Colon (tissue), 2 donors: ENCODE measurements at regions not wholly inside any gene's neighbourhood (a gene's known extent, or its start where the extent isn't known, plus 50 kb on each side); places are given as distances from the start of the nearest gene placed in this dataset.

Experiments
- FAIRE-seq: peaks from 2 replicates; lab custom pipeline; 2012; peaks lifted over from hg19 to GRCh38; lab: Jason Lieb, UNC
- donor health status: control.
- donor health status: control.

DNA sequence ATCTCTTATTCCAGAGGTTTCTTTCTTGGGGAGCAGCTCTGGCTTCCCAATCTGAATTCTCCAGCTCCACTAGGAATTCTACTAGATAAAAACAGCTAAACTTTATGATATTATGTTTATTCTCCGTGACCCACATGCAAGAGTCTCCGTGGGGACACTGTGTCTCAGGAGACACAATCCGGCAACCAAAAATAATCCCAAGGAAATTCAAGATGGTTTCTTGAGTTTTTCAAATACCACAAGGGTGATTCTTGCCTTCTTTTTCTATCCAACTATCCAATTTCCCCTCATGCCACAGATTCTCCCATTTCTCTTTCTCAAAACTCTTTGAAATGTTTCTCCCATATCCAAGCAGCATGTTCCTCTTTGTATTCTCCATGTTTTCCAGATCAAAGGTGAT is 103.1 kb downstream of the FAS start:
- FAIRE-seq: no peak

DNA sequence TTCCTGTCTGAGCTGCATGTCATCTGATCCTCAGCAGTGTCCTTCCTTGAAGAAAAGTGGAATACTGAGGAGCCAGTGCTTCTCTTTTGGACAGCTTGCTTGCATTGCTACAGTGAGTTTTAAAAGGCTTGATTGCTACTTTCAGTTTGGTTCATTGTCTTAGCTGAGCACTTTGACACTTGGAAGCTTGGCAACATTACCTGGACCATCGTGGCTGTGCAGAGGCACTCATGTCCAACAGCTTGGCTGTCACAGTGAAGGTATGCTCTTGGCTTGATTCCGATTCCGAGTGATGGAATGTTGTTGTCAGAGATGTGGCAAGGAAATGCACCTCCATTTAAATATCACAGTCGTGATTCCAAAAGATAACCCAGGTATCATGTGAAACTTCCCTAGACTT is 102.4 kb downstream of the FAS start:
- no peak for FAIRE-seq

DNA sequence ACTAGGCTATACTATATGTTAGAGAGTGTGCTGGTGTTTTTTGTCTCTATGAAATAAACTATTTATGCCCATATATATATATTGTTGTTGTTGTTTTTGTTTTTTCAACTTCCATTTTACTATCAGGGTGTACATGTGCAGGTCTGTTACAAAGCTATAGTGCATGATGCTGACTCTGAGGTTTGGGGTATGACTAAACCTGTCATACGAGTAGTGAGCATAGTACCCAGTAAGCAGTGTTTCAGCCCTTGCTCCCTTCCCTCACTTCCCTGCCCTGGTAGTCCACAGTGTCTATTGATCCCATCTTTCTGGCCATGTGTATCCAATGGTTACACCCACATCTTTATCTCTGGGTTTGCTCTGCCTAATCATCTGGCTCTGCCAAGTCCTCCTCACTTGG is 101.8 kb downstream of the FAS start:
- FAIRE-seq: no peak

DNA sequence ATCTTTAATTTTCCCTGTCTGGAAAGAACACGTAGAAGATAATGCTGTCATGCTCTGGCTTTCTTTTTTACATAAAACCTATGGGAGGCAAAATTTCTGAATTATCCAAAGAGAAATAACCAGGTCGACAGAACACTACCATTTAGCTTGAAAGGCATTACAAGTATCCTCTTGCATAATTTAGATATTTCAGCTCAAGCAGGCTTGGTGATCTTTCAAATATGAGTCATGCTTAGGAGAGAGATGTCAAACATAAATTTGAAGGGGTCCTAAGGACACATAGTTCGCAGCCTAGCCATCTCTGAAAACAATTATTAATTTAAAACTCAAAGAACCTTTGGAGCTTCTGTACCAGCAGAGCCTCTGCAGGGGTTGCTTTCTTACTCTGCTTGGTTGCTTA is 100.9 kb downstream of the FAS start:
- no peak for FAIRE-seq

DNA sequence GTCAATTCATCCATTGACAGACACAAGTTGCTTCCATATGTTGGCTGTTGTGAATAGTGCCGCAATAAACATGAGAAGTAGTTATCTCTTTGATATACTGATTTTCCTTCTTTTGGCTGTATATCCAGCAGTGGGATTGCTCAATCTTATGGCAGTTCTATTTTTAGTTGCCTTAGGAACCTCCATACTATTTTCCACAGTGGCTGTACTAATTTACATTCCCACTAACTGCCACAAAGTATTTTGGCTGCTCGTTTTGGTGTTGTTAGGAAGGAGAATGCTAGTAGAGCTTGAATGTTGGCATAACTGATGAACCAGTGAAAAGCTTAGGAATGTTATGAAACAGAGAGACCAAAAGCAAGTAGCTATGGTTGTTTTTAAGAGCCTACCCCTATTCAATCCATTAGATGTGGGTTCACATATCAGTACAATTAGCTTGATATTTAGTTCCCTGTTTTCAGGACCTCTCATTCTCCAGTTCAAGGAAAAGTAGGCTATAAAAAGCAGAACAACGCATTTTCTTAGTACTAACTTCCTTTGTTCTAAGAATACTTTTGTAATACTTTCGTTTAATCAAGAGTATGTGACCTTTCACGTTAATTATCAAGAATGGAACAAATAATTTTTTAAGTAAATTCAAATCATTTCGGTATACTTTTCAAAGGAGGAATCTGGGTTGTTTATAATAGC is 100.3 kb downstream of the FAS start:
- no peak for FAIRE-seq

DNA sequence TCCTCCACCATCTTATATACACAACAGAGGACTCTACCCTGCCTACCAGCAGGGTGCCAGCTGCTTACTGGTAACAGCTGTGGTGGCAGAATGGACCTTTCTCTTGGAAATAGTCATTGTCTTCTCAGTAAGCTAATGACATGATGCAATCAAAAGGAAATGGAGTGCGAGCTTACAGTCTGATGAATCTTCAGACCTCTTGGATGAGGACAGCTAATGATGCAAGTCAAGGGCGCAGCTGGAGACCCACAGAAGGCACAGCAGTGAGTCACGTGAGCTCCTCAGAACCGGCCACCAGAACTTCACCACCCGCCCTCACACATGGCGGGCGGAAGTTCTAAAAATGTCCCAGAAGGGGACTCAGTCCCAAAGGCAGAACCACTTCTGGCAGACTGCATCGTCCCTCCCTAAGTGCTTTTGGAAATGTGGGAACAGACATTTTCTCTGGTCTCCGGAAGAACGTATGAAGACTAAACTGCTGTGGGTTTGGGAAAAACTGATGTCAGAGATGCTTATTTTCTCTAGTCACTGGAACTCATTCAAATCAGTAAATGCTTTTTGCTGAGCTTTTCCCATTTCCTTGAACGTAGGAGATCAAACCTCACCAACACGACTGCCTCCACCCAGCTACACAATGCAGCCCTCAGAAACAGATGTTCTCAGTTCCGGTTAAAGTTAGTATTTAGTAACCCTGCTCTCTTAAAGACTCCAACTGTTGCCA is 96.4 kb downstream of the FAS start:
- FAIRE-seq: no peak

DNA sequence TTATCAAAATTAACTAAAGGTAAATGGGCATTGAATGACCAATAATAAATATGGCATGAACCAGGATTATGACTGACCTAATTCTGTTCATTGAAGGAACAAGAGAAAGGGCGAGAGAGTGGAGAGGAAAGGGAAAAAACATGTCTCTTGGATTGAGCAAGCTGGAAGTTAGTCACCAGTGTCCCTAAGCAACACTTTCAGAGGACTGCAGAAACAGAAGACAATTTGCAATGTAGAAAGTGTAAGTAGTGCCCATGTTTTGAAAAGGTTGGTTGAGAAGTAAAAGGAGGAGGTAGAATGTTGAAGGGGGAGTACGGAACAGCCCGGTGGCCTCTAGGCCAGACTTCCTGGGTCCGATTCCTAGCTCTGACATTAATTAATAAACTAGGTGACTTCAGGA is 94.6 kb downstream of the FAS start:
- FAIRE-seq: no peak

DNA sequence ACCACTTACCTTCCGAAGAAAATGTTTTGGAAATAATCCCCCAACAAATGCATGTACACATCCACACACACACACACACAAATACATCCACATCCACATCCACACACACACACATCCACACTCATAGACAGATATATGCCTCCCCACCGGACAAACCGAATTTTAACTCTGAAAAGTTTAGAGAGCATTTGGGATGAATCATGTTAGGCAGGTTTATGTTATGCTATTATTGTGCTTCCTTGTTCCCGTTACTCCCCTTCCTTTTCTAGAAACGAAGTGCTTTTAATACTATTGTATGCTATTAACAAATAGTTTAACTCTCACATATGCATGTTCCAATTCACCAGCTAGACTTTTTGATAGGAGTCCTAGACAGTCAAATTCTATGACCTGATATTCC is 91.5 kb downstream of the FAS start:
- no peak for FAIRE-seq

DNA sequence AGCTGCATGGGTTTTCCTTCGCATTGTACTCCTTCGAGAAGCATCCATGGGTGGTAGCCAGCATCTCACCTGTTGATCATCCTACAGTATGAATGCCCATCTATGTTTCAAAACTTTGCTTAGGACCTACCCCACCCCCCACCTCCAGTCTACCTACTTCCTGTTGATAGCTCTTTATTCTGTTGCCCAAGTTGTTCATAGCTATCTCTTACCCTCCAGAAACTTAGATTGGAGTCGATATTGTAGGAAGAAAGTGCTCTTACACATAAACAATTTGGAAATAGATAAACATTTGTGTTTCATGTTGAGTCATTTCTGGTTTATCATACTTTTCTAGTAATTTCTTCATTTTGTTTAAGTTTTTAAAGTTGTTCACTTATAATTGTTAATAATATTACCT is 90.1 kb downstream of the FAS start:
- no peak for FAIRE-seq

DNA sequence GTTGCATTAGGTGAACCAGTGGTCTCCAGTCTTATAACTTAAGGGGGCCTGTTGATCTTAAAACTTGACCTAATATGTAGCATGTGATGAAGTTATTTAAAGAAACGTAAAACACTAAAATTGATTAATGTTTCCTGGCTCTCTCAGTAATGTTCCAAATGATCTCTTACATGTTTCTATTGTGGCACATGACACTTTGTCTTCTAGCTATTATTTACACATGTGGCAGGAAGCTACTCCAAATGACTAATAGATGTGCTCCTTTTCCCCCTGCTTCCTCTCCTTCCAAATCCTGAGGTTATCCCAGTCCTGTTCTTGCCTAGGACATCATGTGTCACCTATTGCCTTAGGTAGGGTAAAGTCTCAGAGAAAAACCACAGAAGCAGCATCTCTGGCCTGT is 89.4 kb downstream of the FAS start:
- FAIRE-seq: no peak

DNA sequence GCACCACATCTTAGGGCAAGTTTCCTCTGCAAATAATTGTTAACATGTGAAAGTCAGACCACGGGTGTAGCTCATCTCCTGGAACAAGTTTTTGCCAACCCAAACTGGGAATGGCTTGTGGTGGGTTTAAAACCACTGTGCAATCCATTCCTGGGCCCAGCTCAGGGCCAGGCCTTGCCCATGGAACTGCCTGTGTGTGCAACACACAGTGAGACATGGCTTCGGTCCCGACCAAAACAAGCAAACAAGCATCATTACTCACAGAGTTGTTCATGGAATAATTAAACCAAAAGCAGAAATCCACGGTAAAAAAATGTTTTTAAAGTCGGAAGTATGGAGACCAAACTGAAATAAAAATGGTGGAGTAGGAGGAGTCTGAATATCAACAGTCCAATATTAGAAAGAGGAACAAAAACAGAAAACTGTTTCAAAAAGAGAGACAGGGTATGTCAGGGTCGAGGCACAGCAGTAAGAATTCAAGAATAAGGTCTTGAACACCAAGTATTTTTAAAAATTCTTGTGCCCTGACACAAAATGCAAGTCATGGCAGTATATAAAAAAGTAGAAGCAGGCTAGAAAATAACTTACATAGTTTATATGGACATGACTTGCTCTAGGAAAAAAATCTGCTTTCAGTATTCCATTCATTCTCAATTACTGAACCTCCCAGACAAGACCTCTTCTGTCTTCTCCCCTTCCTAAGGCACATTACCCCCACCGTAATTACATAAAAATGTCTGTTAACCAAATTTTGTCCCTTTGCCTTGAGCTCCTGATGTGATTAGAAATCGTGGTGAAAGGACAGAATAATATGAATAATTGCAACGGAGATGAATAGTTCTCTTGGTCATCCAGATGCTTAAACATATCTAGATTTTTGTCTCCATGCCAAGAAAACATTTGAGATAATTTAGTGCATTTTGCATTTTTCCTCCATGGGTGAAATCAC is 88.4 kb downstream of the FAS start:
- no peak for FAIRE-seq

DNA sequence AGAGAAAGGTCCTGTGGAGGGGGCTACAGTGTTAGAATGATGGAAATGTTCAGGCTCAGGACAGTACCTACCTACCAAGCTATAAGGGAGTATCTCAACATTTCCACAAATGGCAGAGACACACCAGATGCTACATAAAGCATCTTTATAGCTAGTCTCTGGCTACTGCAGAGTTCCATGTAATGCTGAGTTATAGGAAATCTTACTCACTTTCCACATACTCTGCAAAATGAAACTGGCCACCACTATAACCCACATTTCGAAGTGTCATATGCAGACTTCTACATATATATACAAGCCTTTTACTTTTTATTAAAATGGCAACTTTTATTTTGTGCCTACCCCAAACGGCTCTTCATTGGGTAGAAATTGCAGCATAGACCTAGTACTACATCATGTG is 85.5 kb downstream of the FAS start:
- no peak for FAIRE-seq

DNA sequence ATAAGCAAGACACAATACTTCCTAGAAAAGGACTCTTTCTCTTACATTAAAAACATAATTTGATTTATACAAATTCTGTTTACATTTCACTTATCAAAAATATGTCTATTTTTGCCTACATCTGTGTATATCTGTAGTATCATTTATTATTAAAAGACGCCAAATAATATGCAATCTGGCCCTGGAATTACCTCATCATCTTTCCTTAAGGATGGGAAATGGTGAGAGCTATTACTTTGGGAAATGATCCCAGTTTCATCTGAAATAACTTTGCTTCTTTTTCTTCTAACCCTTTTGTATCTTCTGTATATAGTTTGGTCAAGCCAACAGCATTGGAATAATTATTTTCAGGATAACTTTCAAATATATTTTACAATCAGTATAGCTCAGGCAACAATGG is 85.0 kb downstream of the FAS start:
- no peak for FAIRE-seq

DNA sequence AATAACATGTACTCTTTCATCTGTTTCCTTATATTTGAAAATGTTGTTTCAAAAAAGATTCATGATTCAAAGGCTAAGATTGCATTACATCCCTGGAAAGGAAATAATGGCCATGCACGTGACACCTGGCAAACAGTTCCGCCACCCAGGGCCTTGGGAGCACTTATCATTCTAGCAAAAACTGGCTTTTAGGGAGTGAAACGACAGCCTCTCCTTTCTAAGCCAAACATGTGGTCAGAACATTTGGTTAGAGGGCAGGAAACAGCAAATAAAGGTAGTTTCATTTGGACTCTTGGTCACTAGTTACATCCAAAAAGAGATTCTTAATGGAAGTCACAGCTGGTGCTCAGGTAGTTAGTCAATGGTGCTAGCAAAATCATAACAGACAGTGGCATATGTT is 83.5 kb downstream of the FAS start:
- FAIRE-seq: no peak

DNA sequence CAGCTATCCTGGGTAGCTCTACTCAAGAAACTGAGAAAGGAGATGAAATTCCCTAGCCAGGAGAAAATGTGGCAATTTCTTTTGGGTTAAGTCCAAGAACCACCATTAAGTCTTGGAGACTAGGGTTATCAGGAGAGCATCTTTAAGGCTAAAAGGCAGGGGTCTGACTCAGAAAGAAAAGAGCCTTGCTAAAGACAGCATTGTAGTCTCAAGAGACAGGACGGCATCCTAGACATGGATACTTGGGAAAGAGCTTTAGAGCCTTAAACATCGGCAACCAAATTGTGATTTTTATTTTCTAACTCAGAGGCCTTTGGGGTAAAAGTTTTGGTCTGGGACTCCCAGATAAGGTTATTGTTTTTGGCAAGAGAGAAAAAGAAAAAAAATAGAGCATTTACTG is 83.1 kb downstream of the FAS start:
- no peak for FAIRE-seq

DNA sequence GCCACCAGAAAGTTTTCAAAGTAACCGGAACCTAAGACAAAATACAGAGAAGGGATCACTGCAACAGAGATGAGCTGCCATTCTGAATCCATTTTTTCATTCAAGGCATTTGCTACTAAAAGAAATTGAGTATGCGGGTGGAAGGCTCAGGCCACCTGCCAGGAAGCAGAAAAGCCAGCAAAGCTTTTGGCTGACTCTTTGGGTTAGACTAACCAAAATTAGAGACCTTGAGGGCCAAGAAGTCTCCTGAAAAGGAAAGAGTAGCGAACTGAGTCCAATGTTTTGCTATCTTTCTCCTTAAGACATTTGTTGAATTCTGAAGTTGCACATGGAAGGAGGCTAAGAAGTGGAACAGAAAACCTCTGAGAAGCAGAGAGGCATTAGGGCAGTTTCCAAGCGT is 79.0 kb downstream of the FAS start:
- FAIRE-seq: no peak
